Islet of Langerhans (tissue), 1 donor: ENCODE measurements at regions not wholly inside any gene's neighbourhood (a gene's known extent, or its start where the extent isn't known, plus 50 kb on each side); places are given as distances from the start of the nearest gene placed in this dataset.
"Not testable (repeated sequence)": the region's sequence is repeated elsewhere in the genome, so short reads cannot be mapped to it uniquely, and the experiment has no call there.

ENCODE experiments used
- FAIRE-seq: peaks from one replicate; lab custom pipeline; 2011; peaks lifted over from hg19 to GRCh38; lab: Jason Lieb, UNC

GRCh38 chr7:155230169-155230593, 67.5 kb upstream of the INSIG1 start:
- no peak for FAIRE-seq

DNA sequence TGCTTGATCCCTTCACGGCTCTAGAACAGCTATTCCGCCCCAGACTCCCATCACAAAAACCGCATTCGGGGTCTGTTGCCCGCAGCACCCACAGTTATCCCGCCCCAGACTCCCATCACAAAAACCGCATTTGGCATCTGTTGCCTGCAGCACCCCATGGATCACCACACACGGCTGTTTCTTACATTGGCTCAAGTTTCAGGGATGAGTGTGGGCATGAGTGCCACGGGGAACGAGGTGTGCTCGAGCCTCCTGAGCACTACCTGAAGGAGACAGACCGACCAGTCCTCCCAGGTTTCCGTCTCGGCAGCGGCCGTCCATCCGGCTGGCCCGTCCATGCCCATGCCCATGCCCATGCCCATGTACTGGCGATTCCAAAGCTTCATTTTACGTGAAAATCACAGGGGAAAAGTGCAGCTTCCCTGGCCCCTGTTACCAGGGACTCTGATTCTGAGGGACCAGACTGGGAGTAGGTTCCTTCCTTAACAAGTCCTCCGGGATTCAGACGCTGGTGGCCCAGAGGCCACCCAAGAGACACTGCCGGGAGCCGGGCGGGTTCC, 66.4 kb upstream of the INSIG1 start:
- no peak for FAIRE-seq

GRCh38 chr7:155231941-155232340, 65.7 kb upstream of the INSIG1 start:
- no peak for FAIRE-seq

GRCh38 chr7:155232911-155233310, 64.8 kb upstream of the INSIG1 start:
- no peak for FAIRE-seq

DNA sequence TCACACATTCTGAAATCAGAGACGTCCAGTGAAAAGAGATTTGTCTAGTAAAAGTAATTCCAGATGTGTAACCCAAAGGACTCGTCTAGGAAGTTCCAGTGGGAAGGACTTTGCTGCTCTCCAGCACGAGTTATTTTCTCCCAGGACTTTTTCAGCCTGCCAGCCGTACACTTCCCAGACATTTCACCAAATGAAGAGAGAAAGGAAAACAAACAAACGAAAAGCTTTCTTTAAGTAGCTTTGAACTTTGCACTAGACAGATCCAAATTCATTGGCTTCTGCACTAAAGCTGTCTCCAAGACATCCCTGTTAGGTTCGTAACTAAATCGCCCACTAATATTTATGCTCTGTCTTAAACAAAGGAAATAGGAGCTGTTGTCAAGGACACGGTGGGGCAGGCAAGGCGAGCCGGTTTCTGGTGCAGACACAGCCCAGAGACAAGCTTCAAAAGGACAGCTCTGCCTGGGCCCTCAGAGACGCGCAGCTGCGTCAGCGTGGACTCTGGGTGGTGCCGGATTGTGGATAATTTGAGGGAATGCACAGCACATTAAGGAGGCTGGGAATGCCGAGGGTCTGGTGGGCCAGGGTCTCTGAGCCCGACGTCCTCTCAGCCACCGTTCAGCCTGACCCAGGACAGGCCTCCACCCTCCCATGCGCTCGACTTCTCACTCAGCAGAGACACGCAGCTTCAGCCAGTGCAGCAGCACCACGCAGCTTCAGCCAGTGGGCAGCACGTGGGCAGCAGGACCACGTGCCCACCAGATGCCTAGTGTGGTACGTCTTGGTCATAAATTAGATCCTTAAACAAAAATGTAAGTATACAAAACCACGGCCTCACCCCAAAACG, 64.1 kb upstream of the INSIG1 start:
- no peak for FAIRE-seq

DNA sequence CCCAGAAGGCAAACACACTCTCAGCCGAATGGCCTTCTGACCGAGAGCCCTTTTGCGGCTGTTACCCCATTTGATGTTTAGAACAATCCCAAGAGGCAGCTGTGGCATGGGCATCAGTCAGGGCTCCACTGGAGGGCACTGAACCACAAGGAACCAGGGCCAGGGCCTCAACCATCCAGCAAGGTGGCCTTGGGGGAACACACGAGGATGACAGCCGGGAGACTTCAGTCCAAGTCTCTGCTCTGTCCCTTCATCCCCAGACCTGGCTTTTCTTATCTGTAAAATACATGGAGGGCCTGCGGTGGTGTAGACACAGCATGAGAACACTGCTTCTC, 63.6 kb upstream of the INSIG1 start:
- FAIRE-seq = no peak

GRCh38 chr7:155234950-155235789, 62.5 kb upstream of the INSIG1 start:
- no peak for FAIRE-seq

GRCh38 chr7:155236386-155236785, 61.3 kb upstream of the INSIG1 start:
- no peak for FAIRE-seq

- FAIRE-seq = no peak
Observed at GRCh38 chr7:155237297-155237696, 60.4 kb upstream of the INSIG1 start.

GRCh38 chr7:155237730-155238129, 59.9 kb upstream of the INSIG1 start:
- FAIRE-seq = no peak

GRCh38 chr7:155239431-155240087, 58.1 kb upstream of the INSIG1 start:
- not testable (repeated sequence) for FAIRE-seq

GRCh38 chr7:155244675-155245074, 53.0 kb upstream of the INSIG1 start:
- no peak for FAIRE-seq

DNA sequence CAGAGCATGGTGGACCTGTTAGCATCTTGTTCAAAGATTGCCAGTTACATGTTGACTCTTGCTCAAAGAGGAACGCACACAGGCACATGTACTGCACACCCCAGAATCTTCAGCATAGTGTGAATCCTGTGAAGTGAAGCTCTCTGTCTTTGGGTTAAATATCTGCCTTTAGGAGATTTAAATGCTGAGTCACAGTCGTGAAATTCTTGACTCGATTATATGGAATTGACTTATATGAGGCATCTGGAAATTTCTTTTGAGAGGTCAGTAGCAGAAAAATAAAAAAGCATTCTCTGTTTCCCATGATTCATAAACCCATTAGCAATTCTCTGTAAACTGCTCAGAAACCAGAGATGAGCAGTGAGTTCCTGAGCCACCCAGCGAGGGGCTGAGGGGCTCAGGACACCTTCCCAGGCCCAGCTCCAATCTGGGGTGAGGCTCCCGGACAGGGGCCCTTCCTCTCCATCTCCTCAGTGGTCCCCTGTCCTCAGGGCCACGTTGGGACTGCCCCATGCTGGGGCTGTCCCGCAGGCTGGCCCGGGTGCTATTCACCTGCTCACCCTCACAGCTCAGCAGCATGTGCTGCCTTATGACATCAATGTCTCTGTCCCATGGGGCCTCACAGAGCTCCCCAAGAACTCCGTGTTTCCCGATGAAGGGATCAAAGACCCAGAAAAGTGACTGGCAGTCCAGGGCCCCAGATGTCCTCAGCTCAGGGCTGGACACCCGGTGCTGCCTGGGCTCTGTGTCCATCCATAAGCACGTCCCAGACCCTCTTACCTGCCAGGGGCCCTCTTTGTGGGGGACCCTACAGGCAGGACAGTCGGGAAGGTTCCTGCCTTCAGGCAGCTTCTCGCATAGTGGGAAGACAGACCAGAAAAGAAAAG, 50.0 kb upstream of the INSIG1 start:
- FAIRE-seq = no peak
